Tibial nerve (tissue), 4 donors: ENCODE measurements at regions not wholly inside any gene's neighbourhood (a gene's known extent, or its start where the extent isn't known, plus 50 kb on each side); places are given as distances from the start of the nearest gene placed in this dataset.

Experiments
- CTCF ChIP-seq, 5 experiments: fragments of 200-600 bp in 3 of 5; fragments of 450-650 bp in 2 of 5; sonication (generic) in 3 of 5; IDR thresholded peaks; one replicate each; pipeline ENCODE4 v1.5.1; 2016 to 2019; ENCODE audit warnings: antibody characterized with exemption in 5 of 5, mild to moderate bottlenecking in 3 of 5, moderate library complexity in 2 of 5
- EP300 ChIP-seq, 2 donors: sonication (generic); formaldehyde crosslinking; IDR thresholded peaks; one replicate each; pipeline ENCODE4 v1.6.1; 2017; ENCODE audit warnings: antibody characterized with exemption in 2 of 2, mild to moderate bottlenecking in 1 of 2

- TF ChIP-seq CTCF (IDR thresholded peaks at IDR 0.05): no peak
- TF ChIP-seq EP300 (IDR thresholded peaks at IDR 0.05): no peak
Observed at GRCh38 chr3:17972476-17972875, 230.0 kb upstream of the TBC1D5 start.
